ENCODE measurements at regions not wholly inside any gene's neighbourhood (a gene's known extent, or its start where the extent isn't known, plus 50 kb on each side); places are given as distances from the start of the nearest gene placed in this dataset.

GRCh38 chr5:119878712-119879111 is 249.4 kb downstream of the FAM170A start:
- Histone ChIP-seq H3K36me3 (ENCODE audit: control insufficient read depth, insufficient read depth, low read length) (no peaks in the 10 kb centered on the region), H3K4me3 (ENCODE audit: low read depth, low read length) (no peak overlapping the region), H3K27me3 (ENCODE audit: control insufficient read depth, insufficient read depth, low read length) (no peaks in the 10 kb centered on the region)
- no peak for TF ChIP-seq CTCF (IDR thresholded peaks at IDR 0.05; ENCODE audit: insufficient read depth, low read length, poor library complexity, severe bottlenecking)
- no peak for DNase-seq (ENCODE audit: low read depth)

- no peaks in the 10 kb centered on the region for H3K27me3 ChIP-seq (ENCODE audit: control insufficient read depth, insufficient read depth, low read length)
- H3K36me3 ChIP-seq (ENCODE audit: control insufficient read depth, insufficient read depth, low read length): no peaks in the 10 kb centered on the region
- no peak for TF ChIP-seq CTCF (IDR thresholded peaks at IDR 0.05; ENCODE audit: insufficient read depth, low read length, poor library complexity, severe bottlenecking)
- no peak overlapping the region for H3K4me3 ChIP-seq (ENCODE audit: low read depth, low read length)
- no peak for DNase-seq (ENCODE audit: low read depth)
Observed at GRCh38 chr5:119879446-119879845, 250.1 kb downstream of the FAM170A start.

- Histone ChIP-seq H3K27me3 (ENCODE audit: control insufficient read depth, insufficient read depth, low read length) (no peaks in the 10 kb centered on the region), H3K4me3 (ENCODE audit: low read depth, low read length) (no peak overlapping the region), H3K36me3 (ENCODE audit: control insufficient read depth, insufficient read depth, low read length) (no peaks in the 10 kb centered on the region)
- DNase-seq (ENCODE audit: low read depth): no peak
- TF ChIP-seq CTCF (IDR thresholded peaks at IDR 0.05; ENCODE audit: insufficient read depth, low read length, poor library complexity, severe bottlenecking): no peak
Observed at GRCh38 chr5:119895066-119895465, 265.7 kb downstream of the FAM170A start.

GRCh38 chr5:119896826-119897536 is 267.6 kb downstream of the FAM170A start:
- H3K27me3 ChIP-seq (ENCODE audit: control insufficient read depth, insufficient read depth, low read length): no peaks in the 10 kb centered on the region
- DNase-seq (ENCODE audit: low read depth): no peak
- no peak overlapping the region for H3K4me3 ChIP-seq (ENCODE audit: low read depth, low read length)
- TF ChIP-seq CTCF (IDR thresholded peaks at IDR 0.05; ENCODE audit: insufficient read depth, low read length, poor library complexity, severe bottlenecking): no peak
- no peaks in the 10 kb centered on the region for H3K36me3 ChIP-seq (ENCODE audit: control insufficient read depth, insufficient read depth, low read length)

- Histone ChIP-seq H3K4me3 (ENCODE audit: low read depth, low read length) (no peak overlapping the region), H3K36me3 (ENCODE audit: control insufficient read depth, insufficient read depth, low read length) (no peaks in the 10 kb centered on the region), H3K27me3 (ENCODE audit: control insufficient read depth, insufficient read depth, low read length) (no peaks in the 10 kb centered on the region)
- TF ChIP-seq CTCF (IDR thresholded peaks at IDR 0.05; ENCODE audit: insufficient read depth, low read length, poor library complexity, severe bottlenecking): no peak
- DNase-seq (ENCODE audit: low read depth): no peak
Observed at GRCh38 chr5:119897537-119898370, 268.4 kb downstream of the FAM170A start.

Data from kidney epithelial cell (primary cell).